CD14-positive monocyte (primary cell): ENCODE measurements at regions not wholly inside any gene's neighbourhood (a gene's known extent, or its start where the extent isn't known, plus 50 kb on each side); places are given as distances from the start of the nearest gene placed in this dataset.

Source experiments
- DNase-seq, 3 donors: peaks; one replicate each; pipeline ENCODE4 v3.0.0-alpha.2; 2011 to 2022
- H2AFZ ChIP-seq: 2 replicates; pipeline ENCODE4 v1.6.0; 2012; ENCODE audit warnings: mild to moderate bottlenecking, low read depth, low read length, inconsistent platforms; ENCODE audit not compliant: insufficient read depth, poor library complexity, severe bottlenecking
- H3K27ac ChIP-seq, 2 donors: 1 replicate in 1 of 2; 2 replicates in 1 of 2; pipeline ENCODE4 v1.5.1; 2012 to 2013; ENCODE audit warnings: low read length in 2 of 2, control low read depth in 1 of 2, inconsistent platforms in 1 of 2, low read depth in 1 of 2, mild to moderate bottlenecking in 1 of 2
- H3K27me3 ChIP-seq, 2 donors: one replicate each; pipeline versions ENCODE4 v1.6.0 to v1.6.1; 2011 to 2013; ENCODE audit warnings: low read length in 2 of 2; ENCODE audit not compliant: control insufficient read depth in 2 of 2, insufficient read depth in 2 of 2
- H3K36me3 ChIP-seq, 2 donors: replicated peaks in 1 of 2; 1 replicate in 1 of 2; 2 replicates in 1 of 2; pipeline versions ENCODE4 v1.5.1 to v1.6.1; 2012 to 2013; ENCODE audit warnings: low read length in 2 of 2, control low read depth in 1 of 2, inconsistent platforms in 1 of 2, mild to moderate bottlenecking in 1 of 2; ENCODE audit not compliant: insufficient read depth in 2 of 2, control insufficient read depth in 1 of 2
- H3K4me1 ChIP-seq, 2 donors: 1 replicate in 1 of 2; 2 replicates in 1 of 2; pipeline versions ENCODE4 v1.5.1 to v1.6.1; 2012 to 2013; ENCODE audit warnings: low read length in 2 of 2, control low read depth in 1 of 2, inconsistent platforms in 1 of 2, mild to moderate bottlenecking in 1 of 2, moderate library complexity in 1 of 2; ENCODE audit not compliant: insufficient read depth in 2 of 2, control insufficient read depth in 1 of 2
- H3K4me2 ChIP-seq: replicated peaks from 2 replicates; pipeline ENCODE3; 2012; ENCODE audit warnings: low read length, moderate library complexity, mild to moderate bottlenecking; ENCODE audit not compliant: poor library complexity, severe bottlenecking; ENCODE audit errors: extremely low read depth
- H3K4me3 ChIP-seq, 3 experiments: fragments of 200-600 bp in 1 of 3; sonication (generic) in 1 of 3; replicated peaks in 1 of 3; 1 replicate in 2 of 3; 2 replicates in 1 of 3; pipeline ENCODE4 v1.5.1; 2011 to 2013; ENCODE audit warnings: low read length in 3 of 3, mild to moderate bottlenecking in 3 of 3, control low read depth in 2 of 3, low read depth in 2 of 3, inconsistent platforms in 1 of 3, moderate library complexity in 1 of 3
- H3K79me2 ChIP-seq: 2 replicates; pipeline ENCODE4 v1.6.0; 2012; ENCODE audit warnings: mild to moderate bottlenecking, control low read depth, inconsistent platforms, low read length, moderate library complexity; ENCODE audit not compliant: insufficient read depth
- H3K9ac ChIP-seq: 2 replicates; pipeline ENCODE4 v1.6.0; 2017; ENCODE audit warnings: low read length, mild to moderate bottlenecking; ENCODE audit not compliant: insufficient read depth, poor library complexity, severe bottlenecking
- H3K9me3 ChIP-seq, 2 donors: replicated peaks in 1 of 2; 1 replicate in 1 of 2; 2 replicates in 1 of 2; pipeline versions ENCODE4 v1.5.1 to v1.6.1; 2012 to 2013; ENCODE audit warnings: low read length in 2 of 2, control low read depth in 1 of 2; ENCODE audit not compliant: control insufficient read depth in 1 of 2, insufficient read depth in 1 of 2
- H4K20me1 ChIP-seq: 2 replicates; pipeline ENCODE4 v1.6.0; 2012; ENCODE audit warnings: mild to moderate bottlenecking, low read length, control low read depth, moderate library complexity; ENCODE audit not compliant: insufficient read depth
- H3K27ac Mint-ChIP-seq, 7 donors: one replicate each; pipeline ENCODE4 v1.8.0; 2020; ENCODE audit warnings: mild to moderate bottlenecking in 7 of 7, mixed read lengths in 7 of 7, moderate library complexity in 6 of 7, inconsistent platforms in 2 of 7
- H3K27me3 Mint-ChIP-seq, 3 donors: one replicate each; pipeline ENCODE4 v1.8.0; 2021 to 2022; ENCODE audit warnings: low read depth in 3 of 3, mild to moderate bottlenecking in 3 of 3, mixed read lengths in 3 of 3, moderate library complexity in 3 of 3, inconsistent platforms in 1 of 3
- H3K36me3 Mint-ChIP-seq, 2 donors: one replicate each; pipeline ENCODE4 v1.8.0; 2020; ENCODE audit warnings: mixed read lengths in 2 of 2, inconsistent platforms in 1 of 2, mild to moderate bottlenecking in 1 of 2
- H3K4me1 Mint-ChIP-seq: one replicate; pipeline ENCODE4 v1.8.0; 2020; ENCODE audit warnings: mild to moderate bottlenecking, mixed read lengths
- H3K4me3 Mint-ChIP-seq, 2 donors: one replicate each; pipeline ENCODE4 v1.8.0; 2020; ENCODE audit warnings: mild to moderate bottlenecking in 2 of 2, mixed read lengths in 2 of 2, moderate library complexity in 1 of 2
- H3K9me3 Mint-ChIP-seq, 7 donors: one replicate each; pipeline ENCODE4 v1.8.0; 2020 to 2022; ENCODE audit warnings: mixed read lengths in 7 of 7, mild to moderate bottlenecking in 6 of 7, moderate library complexity in 6 of 7, inconsistent platforms in 2 of 7
- WGBS: methylation state at CpG from one replicate; pipeline ENCODE4 v1.1.5; 2013; ENCODE audit warnings: missing lambda C conversion rate; ENCODE audit not compliant: insufficient coverage; 5-methylcytosine and 5-hydroxymethylcytosine counted together
- intact Hi-C, 2 donors: fragments of 100-400 bp; cut with micrococcal nuclease; formaldehyde crosslinking; loops; one replicate each; pipeline versions ENCODE4 v1.15.0 to v1.15.1; 2023
- TF ChIP-seq, protein P1 (sequence below): fragments of 200-600 bp; IDR thresholded peaks from one replicate; pipeline ENCODE4 v1.8.0; 2022; ENCODE audit warnings: antibody characterized with exemption, mild to moderate bottlenecking

- Histone ChIP-seq H3K4me2 (no peak overlapping the region), H3K79me2 (no peaks in the 10 kb centered on the region), H2AFZ (no peak overlapping the region), H4K20me1 (no peaks in the 10 kb centered on the region), H3K9me3 (no peaks in the 10 kb centered on the region), H3K9ac (no peak overlapping the region), H3K4me1 (no peaks in the 10 kb centered on the region), H3K27me3 (no peaks in the 10 kb centered on the region), H3K27ac (no peak overlapping the region), H3K36me3 (no peaks in the 10 kb centered on the region), H3K4me3 (no peak overlapping the region)
- Mint-ChIP-seq H3K36me3 (no peaks in the 10 kb centered on the region), H3K4me3 (no peak overlapping the region), H3K27me3 (no peaks in the 10 kb centered on the region), H3K9me3 (peaks cover 0 to 6% (median 5%) of the 10 kb centered on the region in 7 donors), H3K27ac (no peak overlapping the region), H3K4me1 (no peaks in the 10 kb centered on the region)
- TF ChIP-seq, protein P1, sequence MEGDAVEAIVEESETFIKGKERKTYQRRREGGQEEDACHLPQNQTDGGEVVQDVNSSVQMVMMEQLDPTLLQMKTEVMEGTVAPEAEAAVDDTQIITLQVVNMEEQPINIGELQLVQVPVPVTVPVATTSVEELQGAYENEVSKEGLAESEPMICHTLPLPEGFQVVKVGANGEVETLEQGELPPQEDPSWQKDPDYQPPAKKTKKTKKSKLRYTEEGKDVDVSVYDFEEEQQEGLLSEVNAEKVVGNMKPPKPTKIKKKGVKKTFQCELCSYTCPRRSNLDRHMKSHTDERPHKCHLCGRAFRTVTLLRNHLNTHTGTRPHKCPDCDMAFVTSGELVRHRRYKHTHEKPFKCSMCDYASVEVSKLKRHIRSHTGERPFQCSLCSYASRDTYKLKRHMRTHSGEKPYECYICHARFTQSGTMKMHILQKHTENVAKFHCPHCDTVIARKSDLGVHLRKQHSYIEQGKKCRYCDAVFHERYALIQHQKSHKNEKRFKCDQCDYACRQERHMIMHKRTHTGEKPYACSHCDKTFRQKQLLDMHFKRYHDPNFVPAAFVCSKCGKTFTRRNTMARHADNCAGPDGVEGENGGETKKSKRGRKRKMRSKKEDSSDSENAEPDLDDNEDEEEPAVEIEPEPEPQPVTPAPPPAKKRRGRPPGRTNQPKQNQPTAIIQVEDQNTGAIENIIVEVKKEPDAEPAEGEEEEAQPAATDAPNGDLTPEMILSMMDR = no peak
- no CpG with 5 or more reads among the region's 2 CpGs for WGBS
- DNase-seq = no peak
- intact Hi-C loops = no loop called here
These were observed 358.4 kb upstream of the LMCD1 start for GRCh38 chr3:8143186-8143585.

GRCh38 chr3:8145661-8146060 is 356.0 kb upstream of the LMCD1 start:
- no CpG with 5 or more reads among the region's 2 CpGs for WGBS
- H3K9me3 Mint-ChIP-seq = peaks cover 0 to 6% (median 4%) of the 10 kb centered on the region in 7 donors

More at GRCh38 chr3:8145661-8146060, 356.0 kb upstream of the LMCD1 start:
- no peak overlapping the region for H3K9ac ChIP-seq
- H3K79me2 ChIP-seq = no peaks in the 10 kb centered on the region
- Mint-ChIP-seq H3K4me3 (no peak overlapping the region), H3K4me1 (no peaks in the 10 kb centered on the region), H3K27me3 (no peaks in the 10 kb centered on the region), H3K36me3 (no peaks in the 10 kb centered on the region), H3K27ac (no peak overlapping the region)
- H2AFZ ChIP-seq = no peak overlapping the region
- H3K4me1 ChIP-seq = no peaks in the 10 kb centered on the region
- intact Hi-C loops = no loop called here
- no peaks in the 10 kb centered on the region for H3K9me3 ChIP-seq
- H3K27me3 ChIP-seq = no peaks in the 10 kb centered on the region
- DNase-seq = no peak
- TF ChIP-seq, protein P1 = no peak
- no peaks in the 10 kb centered on the region for H4K20me1 ChIP-seq
- no peaks in the 10 kb centered on the region for H3K36me3 ChIP-seq
- no peak overlapping the region for H3K4me3 ChIP-seq
- no peak overlapping the region for H3K4me2 ChIP-seq
- H3K27ac ChIP-seq = no peak overlapping the region
